Lung microvascular endothelial cell (primary cell): ENCODE measurements at regions not wholly inside any gene's neighbourhood (a gene's known extent, or its start where the extent isn't known, plus 50 kb on each side); places are given as distances from the start of the nearest gene placed in this dataset.
"Not testable (repeated sequence)": the region's sequence is repeated elsewhere in the genome, so short reads cannot be mapped to it uniquely, and the experiment has no call there.

Source experiments
- DNase-seq, 2 donors: peaks; one replicate each; pipeline versions ENCODE4 v3.0.0 to v3.0.0-alpha.2; 2010; ENCODE audit warnings: low read depth in 2 of 2

DNA sequence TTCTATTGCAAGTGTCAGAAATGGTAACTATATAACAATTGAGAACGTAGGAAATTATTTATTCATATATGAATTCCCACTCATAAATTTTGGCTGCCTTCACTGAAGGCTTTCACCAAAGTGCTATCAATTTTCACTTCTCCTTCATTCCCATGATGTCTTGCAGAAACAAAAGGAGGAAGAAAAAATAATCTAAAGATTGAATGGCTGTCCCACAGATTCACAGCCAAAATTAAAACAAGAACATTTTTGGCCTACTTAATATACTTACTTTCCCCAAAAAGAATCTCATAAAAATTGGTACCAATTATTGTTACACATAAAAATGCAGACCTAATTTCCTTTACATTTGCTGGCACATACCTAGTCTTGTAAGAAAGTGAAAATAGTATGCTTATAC lies 616.1 kb downstream of the CD109 start:
- no peak for DNase-seq

DNA sequence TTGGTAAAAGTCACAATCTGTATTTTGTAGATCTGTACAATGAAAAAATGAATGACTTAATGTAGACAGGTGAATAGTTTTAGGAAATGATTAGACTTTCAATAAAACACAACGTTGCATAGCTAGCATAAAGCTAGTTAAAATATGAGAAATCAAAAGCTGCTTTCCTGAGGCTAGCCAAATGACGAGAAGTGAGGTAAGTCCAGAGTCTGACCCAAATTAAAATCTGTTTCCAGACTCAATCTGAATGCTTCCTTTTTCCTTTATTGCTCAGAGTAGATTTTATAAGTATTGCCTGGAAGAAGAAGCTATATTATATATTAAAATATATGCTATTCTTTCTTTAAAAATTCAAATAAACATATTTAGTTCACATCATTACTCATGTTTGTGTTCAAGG lies 615.4 kb downstream of the CD109 start:
- DNase-seq = no peak

DNA sequence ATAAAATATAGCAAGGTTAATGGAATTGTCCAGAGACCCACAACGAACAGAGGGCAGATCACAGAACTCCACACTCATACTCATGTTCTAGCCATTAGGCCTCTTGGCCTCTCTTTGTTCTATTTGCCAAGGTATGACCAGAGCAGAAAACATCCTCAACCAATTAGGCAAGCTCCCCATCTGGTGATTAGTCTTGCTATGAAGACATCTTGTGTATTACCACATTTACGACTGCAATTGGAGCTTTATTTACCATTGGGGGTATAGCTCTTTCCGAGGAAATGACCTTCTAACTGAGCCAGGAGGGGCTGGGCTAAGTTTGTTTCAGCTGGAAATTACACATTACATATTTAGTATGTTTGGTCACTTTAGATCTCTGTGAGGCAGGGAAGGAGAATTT lies 593.9 kb downstream of the CD109 start:
- DNase-seq = no peak

DNA sequence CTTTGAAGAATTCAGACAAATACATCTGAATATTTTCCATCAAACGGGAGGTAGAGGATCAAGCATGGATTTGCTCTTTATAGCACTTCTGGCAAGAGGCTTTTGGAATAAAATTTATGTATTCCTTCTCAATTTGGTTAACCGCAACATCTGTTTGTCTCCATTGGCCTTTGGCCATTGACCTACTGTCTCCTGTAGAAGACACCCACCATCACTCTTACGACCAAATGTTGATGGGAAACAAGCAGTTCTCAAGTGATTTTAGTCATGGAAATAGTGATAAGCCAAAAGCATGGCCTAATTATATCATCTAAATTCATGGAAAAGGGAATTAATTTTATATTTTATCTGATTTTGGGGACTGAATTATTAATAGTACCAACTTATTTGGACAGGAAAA lies 591.9 kb downstream of the CD109 start:
- DNase-seq = no peak

DNA sequence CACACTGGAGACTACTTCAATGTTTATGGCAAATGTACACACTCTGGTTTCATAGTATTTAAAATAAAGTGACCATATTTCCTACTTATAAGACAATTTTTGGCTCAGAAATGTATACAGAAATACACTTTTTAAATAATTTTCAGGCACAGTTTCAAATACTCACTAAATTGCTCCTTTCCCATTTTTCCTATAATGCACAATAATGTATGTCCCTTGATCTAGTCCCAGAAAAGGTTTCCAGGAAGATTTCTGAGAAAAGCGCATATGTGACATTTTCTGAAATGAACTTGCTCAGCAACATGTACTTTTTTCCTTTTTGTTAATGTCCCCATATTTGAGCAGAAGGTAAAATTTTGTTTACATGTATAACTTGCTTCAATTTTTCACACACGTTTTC lies 591.4 kb downstream of the CD109 start:
- no peak for DNase-seq

DNA sequence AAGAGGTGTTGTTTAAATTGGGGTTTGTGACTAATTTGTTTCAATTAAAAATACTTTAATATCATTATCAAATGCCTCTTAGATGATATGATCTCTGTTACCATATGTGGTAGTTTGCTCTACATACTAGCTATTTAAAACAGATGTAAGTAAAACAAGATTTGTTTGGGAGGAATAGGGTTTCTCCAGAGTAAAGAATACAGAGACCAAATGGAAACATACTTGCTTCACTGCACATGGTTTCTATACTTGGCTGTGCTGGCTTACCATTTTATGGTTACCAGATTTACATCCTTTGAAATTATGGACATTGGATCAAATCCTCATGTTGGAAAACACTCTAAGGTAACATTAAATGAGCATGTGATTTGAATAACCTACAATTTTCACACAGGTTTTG lies 588.3 kb downstream of the CD109 start:
- DNase-seq = no peak

DNA sequence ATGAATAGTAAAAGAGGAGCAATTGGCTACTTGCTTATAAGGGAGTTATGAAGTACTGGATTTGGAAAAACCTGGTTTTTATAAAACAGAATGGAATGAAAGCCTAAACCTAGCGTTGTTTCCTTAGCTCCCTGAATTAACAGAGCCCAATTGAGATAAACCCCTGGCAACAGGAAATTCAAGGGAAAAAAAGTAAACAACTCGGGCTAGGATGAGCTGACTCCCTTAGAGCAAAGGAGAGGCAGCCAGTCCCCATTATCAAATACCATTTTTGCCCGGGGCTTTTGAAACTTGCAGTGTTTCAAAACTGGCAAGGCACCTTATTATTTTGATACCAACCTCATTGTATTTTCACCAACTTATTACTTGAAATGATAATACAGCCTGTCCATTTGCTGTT lies 587.5 kb downstream of the CD109 start:
- DNase-seq = no peak

DNA sequence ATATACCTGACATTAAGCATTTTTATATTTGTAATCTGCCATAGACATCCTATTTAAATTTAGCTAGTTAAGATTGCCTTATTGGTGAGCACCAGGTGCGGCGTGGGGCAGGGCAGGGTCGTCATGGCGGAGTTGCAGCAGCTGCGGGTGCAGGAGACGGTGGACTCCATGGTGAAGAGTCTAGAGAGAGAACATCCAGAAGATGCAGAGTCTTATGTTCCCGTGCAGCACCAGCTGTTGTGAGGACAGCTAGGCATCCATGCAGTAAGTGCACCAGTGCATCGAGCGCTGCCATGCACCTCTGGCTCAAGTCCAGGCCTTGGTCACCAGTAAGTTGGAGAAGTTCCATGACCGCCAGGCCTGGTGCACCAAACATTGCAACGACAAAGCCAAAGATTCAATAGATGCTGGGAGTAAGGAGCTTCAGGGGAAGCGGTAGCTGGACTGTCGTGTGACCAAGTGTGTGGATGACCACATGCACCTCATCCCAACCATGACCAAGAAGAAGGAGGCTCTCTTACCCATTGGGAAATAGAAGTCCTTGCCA lies 586.2 kb downstream of the CD109 start:
- no peak for DNase-seq

DNA sequence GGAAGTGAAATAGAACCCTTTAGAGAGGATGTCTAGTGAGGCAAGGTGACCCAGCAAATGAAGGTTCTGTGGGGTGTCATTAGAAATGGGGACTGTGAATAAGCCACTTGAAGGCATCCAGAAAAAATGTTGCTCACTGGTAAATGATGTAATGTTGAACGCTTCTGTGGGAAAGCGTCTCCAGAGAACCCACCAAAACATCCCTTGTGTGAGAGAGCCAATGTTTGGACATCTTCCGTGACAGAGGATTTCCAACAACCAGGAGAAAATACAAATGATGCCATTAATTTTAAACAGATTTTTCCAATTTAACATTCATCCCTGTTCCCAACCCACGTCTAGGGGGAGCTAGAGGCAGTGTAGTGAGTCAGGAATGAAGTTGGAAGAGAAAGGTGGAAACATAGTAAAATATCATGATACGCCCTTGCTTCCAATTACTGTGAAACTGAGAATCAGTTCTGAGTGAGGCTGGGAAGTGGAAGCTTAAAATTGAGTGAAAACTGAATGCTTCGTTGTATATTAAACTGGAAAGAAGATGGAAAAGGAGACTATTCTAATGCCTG lies 584.2 kb downstream of the CD109 start:
- DNase-seq = peak in 1 of 2 donors; percentile 21

DNA sequence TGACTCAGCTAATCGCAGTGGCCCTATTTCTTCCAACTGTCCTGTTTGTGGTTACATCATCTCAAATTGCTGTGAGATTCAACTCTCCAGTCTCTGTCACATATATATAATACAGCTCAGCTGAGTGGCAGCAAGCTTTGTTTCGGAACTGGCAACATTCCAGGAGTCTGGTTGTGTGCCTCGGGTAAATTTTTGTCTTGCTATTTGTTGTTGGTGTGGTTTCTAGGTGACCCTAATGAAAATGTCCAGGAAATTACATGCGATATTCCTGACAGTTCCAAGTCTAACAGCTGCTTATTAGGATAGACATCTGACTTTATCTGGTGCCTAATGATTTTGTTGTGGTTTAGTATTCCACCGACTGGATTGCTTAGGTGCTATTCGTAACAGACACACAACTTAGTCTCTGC lies 581.8 kb downstream of the CD109 start:
- peak; percentile 42 to 91 for DNase-seq

DNA sequence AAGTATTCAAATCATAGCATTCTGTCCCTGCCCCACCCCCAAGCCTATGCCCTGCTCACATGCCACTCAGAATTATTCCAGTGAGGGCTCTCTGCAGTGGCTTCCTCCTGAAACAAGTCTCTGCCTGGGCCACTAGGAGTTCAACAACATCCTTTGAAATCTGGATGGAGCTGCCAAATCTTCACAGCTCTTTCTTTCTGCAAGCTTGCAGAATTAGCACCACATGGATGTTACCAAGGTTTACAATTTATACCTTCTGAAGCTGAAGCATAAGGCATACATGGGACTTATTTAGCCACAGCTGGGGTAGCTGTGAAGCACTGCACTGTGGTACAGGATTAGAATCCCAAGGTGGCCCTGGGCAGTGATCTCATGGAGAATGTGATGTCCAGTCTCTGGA lies 577.5 kb downstream of the CD109 start:
- no peak for DNase-seq

DNA sequence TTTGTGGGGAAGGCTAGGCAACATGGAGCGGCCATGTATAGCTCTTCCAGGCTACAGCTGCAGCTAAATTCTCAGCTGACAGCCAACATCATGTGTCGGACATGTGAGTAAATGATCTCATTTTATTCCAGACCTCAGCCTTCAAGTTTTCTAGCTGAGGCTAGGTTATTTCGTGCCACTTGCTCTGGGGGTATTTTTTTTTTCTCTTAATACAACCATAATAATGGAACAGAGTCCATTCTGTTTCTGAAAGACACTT lies 573.5 kb downstream of the CD109 start:
- DNase-seq = no peak

DNA sequence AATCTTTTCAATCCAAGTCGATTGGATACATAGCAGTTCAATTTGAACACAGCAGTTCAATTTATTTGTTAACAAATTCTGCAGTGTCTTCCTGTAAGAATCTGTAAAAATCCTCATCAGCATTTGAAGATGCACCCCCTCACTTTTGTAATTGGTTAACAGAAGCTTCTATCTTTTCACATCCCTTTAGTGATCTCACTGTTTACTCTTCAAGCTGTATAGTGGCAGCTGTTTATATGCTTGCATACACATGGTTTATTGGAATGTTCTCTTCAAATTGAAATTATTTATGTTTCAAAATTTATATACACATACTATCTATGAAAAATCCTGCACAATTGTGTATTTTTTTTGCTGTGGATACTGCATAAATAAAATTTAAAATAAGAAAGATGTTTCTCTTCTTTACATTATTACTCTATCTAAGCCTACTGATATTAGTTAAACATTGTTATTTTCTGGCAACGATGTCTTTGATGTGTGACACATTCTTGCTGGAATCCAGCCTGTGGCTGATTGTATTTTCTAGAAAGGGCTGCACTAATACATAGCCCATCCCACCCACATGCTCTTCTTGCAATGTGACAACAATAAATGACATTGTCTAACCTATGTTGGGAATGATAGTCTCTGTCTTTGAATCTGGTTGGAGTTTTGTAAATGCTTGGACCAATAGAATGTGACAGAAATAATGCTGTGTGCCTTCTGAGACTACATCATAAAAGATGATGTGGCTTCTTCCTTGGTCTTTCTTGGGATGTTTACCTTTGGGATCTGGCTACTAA lies 573.0 kb downstream of the CD109 start:
- DNase-seq = no peak

DNA sequence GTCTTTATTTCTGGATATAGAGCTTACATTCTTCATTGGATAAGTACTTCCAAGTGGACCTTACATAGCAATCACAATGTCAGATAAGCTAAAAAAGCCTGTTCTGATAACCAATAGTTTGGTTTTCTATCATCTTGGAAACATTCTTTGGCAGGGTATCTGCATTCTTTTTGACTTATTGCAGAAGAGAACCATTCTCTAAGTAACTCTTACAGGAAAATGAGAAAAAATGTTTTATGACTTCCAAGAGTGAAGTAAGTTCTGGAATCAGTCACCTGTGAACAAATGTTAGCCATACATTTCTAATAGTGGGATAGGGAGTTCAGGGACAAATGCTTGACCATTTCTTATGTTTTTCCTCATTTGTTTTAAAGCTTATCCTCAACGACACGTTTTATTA lies 564.0 kb downstream of the CD109 start:
- DNase-seq = no peak

DNA sequence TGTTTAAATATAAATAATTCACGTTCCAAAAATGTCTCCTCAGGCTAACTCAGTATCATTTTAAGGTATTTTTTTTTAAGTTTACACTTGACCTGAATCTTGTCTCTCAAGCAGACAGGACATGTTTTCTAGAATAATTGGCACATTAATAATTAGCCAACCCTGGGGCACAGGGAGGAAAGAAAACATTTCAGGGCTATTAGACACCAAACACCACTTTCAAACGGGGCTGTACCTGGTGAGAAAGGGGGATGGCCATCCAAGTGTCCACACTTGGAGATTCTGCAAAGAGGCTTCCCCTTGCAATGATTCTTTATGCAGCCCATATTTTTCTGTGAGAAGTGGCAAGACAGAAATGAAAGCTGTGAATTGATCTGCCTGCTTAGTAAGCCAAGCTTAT lies 560.8 kb downstream of the CD109 start:
- DNase-seq = no peak

DNA sequence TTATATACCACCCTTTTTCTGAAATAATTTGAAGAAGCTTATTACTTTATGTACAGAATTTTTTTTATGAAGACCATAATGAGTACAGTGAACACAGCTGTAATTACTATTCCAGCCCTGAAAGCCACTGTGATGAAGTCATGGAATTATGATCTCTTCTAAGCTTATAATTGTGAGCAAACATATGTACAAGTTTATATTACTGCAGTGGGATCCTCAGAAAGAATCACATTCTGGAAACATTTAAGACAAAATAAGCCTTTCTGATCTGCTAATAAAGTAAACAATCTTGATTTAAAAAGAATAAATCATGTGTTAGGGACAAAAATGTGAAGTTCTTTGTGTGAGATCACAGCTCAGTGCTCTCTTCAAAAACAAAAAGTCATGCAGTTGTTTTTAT lies 560.4 kb downstream of the CD109 start:
- no peak for DNase-seq

DNA sequence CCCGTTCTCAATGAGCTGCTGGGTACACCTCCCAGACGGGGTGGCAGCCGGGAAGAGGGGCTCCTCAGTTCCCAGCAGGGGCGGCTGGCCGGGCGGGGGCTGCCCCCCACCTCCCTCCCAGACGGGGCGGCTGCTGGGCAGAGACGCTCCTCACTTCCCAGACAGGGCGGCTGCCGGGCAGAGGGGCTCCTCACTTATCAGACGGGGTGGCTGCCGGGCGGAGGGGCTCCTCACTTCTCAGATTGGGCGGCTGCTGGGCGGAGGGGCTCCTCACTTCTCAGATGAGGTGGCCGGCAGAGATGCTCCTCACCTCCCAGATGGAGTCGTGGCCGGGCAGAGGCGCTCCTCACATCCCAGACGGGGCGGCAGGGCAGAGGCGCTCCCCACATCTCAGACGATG lies 559.0 kb downstream of the CD109 start:
- DNase-seq = not testable (repeated sequence)

DNA sequence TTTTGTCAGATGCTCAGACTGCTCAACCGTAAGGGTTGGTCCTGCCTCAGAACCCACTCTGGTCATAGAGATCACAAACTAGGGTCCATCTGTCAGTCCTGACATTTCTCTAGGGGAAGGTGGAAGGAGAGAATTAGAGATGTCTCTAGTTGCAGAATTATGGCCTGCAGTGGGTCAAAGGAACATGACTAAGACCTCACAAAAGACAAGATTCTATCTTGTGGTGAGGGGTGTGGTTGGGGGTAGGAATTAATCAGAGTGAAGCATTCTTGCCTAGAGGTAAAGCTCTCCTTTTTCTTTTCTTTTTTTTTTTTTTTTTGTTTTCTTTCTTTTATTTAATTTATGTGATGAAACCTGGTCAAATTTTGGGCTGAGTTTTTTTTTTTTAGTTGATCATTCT lies 558.1 kb downstream of the CD109 start:
- DNase-seq = not testable (repeated sequence)

DNA sequence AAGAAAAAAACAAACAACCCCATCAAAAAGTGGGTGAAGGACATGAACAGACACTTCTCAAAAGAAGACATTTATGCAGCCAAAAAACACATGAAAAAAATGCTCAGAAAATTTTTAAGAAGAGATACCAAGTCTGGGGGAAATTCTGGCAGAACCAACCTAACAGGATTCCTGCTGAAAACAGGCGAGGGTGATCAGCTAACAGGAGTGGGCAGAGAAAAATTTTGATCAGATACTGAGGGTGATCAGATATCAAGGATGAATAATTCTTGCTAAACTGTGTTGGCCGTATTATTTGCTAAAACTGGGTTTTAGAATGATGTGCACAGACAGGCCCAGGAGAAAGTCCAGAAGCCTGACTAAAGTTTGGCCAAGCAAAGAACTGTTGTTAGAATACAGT lies 557.3 kb downstream of the CD109 start:
- DNase-seq = no peak

DNA sequence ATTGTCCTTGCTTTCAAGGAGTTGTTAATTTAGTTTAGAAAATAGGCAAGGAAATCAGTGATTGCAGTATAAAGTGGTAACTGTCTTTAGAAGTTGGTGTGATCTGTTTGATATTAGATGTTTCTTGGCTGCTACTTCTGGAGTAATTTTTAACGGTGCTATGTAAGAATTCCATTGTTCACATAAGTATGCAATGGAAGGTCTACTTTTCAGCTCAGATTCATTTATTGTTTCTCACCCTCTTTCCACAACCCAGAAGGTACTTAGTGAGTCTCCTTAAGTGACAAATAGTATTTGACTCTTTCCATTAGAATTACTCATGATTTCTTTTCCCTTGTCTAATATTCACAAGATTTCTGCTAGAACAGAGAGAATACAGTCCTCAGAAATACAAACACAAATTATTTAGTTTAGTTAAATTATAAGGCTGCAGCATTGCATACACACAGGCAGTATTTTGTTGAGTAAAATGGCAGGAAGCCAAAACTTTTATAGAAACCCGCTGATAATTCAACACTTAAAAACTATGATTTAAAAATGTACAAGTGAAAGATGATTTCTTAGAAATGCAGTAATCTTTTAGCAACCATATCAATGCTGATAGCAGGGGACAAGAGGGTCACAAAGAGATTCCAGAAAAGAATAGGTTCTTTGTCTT lies 554.3 kb downstream of the CD109 start:
- peak; percentile 7 to 17 for DNase-seq

DNA sequence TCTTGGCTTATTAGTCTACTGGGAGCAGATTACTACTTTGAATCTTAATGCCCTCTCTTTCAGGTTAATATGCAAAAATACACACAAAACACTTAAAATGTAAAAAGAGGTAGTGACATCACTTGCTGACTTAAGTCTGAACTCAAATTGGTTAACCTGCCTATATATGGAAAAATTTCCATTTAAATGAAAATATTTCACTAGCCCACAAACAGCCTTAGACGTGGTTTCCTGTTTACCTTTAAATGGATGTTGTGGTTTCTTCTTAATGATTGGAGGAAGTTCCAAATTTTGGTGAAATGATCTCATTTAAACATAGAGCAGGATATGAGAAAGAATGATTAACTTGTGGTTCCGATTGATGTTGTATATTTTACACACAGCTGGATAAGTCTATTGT lies 553.7 kb downstream of the CD109 start:
- peak in 1 of 2 donors; percentile 59 for DNase-seq

DNA sequence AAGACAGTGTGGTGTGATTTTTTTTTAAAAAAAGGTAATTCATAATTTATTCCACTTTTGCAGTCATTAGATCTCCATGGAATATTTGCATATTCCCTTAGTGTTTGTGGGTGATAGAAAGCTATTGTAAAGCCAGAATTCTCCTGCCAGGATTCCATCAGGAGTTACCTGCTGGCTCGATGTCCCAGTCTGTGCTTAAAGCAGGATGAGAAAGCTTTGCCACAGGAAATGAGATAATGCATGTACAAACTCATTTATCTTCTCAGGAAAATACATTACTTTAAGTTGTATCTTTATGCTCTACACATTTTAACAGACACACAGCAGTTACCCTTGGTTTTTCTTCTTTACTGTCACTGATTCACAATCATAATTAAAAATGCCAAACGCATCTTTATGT lies 553.0 kb downstream of the CD109 start:
- peak; percentile 8 to 65 for DNase-seq

DNA sequence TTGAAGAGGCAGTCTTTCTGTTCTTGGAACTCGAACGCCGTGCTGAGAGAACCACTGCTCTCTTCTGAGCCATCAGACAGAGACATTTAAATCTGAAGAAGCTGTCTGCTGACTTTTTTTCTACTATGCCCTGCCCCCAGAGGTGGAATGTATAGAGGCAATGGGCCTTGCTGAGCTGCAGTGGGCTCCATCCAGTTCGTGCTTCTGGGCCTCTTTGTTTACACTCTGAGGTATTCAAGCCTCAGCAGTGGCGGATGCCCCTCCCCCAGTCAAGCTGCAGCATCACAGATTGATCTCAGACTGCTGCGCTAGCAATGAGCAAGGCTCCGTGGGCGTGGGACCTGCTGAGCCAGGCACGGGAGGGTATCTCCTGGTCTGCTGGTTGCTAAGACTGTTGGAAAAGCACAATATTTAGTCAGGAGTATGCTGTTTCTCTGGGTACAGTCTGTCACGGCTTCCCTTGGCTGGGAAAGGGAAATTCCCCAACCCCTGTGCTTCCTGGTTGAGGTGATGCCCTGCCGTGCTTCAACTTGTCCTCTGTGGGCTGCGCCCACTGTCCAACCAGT lies 526.8 kb downstream of the CD109 start:
- peak in 1 of 2 donors; percentile 55 for DNase-seq
